Activated naive CD4-positive, alpha-beta T cell treated with anti-CD3 and anti-CD28 coated beads for 36 hours (primary cell): ENCODE measurements at regions not wholly inside any gene's neighbourhood (a gene's known extent, or its start where the extent isn't known, plus 50 kb on each side); places are given as distances from the start of the nearest gene placed in this dataset.
A peak's percentile ranks its signal among the peaks of the same experiment; 100 is the strongest.

ENCODE experiments used
- CTCF ChIA-PET: fragments of 350-600 bp; sonication (Branson Sonifier 250); formaldehyde crosslinking; loops from one replicate; lab custom pipeline; 2021; ENCODE audit warnings: antibody characterized with exemption; lab: Charles Lee
- DNase-seq: peaks from one replicate; pipeline ENCODE4 v3.0.0-alpha.2; 2020
- H3K27ac Mint-ChIP-seq: one replicate; pipeline ENCODE4 v1.8.0; 2021; ENCODE audit warnings: mild to moderate bottlenecking, mixed read lengths
- H3K27me3 Mint-ChIP-seq: one replicate; pipeline ENCODE4 v1.8.0; 2021; ENCODE audit warnings: low read depth, mixed read lengths
- H3K36me3 Mint-ChIP-seq: one replicate; pipeline ENCODE4 v1.8.0; 2021; ENCODE audit warnings: low read depth, mixed read lengths
- H3K4me1 Mint-ChIP-seq: one replicate; pipeline ENCODE4 v1.8.0; 2021; ENCODE audit warnings: low read depth, mixed read lengths
- H3K4me3 Mint-ChIP-seq: one replicate; pipeline ENCODE4 v1.8.0; 2021; ENCODE audit warnings: mild to moderate bottlenecking, moderate library complexity, mixed read lengths
- H3K9me3 Mint-ChIP-seq: one replicate; pipeline ENCODE4 v1.8.0; 2021; ENCODE audit warnings: mixed read lengths
- intact Hi-C: fragments of 100-400 bp; cut with micrococcal nuclease; formaldehyde crosslinking; loops from one replicate; pipeline ENCODE4 v1.15.1; 2023

DNA sequence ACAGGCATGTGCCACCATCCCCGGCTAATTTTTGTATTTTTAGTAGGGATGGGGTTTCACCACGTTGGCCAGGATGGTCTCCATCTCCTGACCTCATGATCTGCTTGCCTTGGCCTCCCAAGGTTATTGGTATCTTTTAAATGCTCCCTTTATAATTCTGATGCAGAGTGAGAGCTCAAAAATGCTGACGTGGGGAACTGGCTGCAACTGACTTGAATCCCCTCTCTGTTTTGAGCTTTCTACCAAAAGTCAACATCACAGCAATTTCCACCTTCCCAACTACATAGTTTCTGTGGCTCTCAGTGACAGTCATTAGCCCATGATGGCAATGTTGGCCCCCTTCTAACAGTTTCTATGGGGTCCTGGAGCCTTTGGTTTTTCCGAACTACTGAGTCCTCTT, 268.2 kb upstream of the FOXD3 start:
- intact Hi-C loops, result loop anchor here (10.0 kb wide), 1 partner anchor 361 kb away; no protein-coding TSS in a partner anchor
- Mint-ChIP-seq H3K9me3 (no peaks in the 10 kb centered on the region), H3K27ac (no peak overlapping the region), H3K4me1 (no peaks in the 10 kb centered on the region), H3K36me3 (no peaks in the 10 kb centered on the region), H3K27me3 (peaks cover 9% of the 10 kb centered on the region), H3K4me3 (no peak overlapping the region)
- DNase-seq, result no peak
- CTCF ChIA-PET, result no interaction called here

DNA sequence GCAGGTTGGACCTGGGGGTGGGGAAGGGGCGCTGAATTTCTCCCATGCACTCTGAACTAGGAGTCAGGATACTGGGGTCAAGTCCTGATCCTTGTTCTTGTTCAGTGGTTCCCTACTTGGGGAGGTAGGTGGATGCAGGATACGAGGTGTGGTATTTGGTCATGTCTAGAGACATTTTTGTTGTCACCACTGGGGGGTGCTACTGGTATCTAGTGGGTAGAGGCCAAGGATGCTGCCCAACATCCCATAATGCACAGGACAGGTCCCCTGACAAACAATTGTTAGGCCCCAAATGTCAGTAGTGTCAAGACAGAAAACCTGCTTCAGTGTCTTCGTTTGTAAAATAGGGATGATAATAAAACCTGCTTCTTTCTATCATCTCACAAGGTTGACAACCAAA, 259.0 kb upstream of the FOXD3 start:
- DNase-seq, result peak; percentile 18
- no peaks in the 10 kb centered on the region for H3K36me3 Mint-ChIP-seq
- no peaks in the 10 kb centered on the region for H3K4me1 Mint-ChIP-seq
- H3K4me3 Mint-ChIP-seq, result no peak overlapping the region
- H3K27ac Mint-ChIP-seq, result no peak overlapping the region
- H3K9me3 Mint-ChIP-seq, result no peaks in the 10 kb centered on the region
- peaks cover 1% of the 10 kb centered on the region for H3K27me3 Mint-ChIP-seq
- CTCF ChIA-PET, result no interaction called here
- intact Hi-C loops, result no loop called here

DNA sequence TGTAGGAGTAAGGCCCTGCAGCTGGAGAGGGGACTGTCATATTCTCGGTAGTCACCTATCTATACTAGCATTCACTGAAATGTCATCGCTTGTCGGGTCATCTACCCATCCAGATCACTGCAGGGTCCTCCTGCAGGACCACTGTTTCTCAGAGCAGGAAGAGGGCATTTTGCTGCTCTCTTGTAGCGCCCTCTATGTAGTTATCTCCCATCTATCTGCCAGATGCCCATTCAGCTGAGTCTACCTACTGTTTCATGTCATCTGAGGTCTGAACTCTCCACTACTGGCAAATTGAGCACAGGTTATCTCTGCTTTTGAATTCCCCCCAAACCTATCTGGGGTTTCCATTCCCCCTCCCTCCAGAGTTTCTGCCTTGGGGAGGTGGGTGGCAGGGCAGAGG, 258.2 kb upstream of the FOXD3 start:
- Mint-ChIP-seq H3K27me3 (peaks cover 1% of the 10 kb centered on the region), H3K4me1 (no peaks in the 10 kb centered on the region), H3K4me3 (no peak overlapping the region), H3K9me3 (no peaks in the 10 kb centered on the region), H3K36me3 (no peaks in the 10 kb centered on the region), H3K27ac (no peak overlapping the region)
- no peak for DNase-seq
- intact Hi-C loops, result no loop called here
- CTCF ChIA-PET, result no interaction called here

DNA sequence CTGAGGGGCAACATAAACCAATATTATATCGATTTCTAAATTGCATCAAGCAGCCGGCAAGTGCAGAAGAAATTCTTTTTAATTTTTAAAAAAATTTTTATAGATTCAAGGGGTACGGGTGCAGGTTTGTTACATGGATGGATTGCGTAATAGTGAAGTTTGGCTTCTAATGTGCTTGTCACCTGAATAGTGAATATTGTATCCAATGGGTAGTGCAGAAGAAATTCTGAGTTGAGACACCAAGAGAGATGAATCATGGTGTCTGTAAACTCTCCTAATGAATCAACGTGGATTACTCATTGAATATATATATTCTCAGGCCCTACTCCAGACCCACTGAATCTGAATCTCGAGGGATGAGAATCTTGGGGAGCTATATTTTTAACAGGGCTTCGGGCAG, 253.7 kb upstream of the FOXD3 start:
- Mint-ChIP-seq H3K27ac (no peak overlapping the region), H3K9me3 (no peaks in the 10 kb centered on the region), H3K4me3 (no peak overlapping the region), H3K27me3 (peaks cover 16% of the 10 kb centered on the region), H3K4me1 (no peaks in the 10 kb centered on the region), H3K36me3 (no peaks in the 10 kb centered on the region)
- CTCF ChIA-PET, result no interaction called here
- no peak for DNase-seq
- intact Hi-C loops, result no loop called here

DNA sequence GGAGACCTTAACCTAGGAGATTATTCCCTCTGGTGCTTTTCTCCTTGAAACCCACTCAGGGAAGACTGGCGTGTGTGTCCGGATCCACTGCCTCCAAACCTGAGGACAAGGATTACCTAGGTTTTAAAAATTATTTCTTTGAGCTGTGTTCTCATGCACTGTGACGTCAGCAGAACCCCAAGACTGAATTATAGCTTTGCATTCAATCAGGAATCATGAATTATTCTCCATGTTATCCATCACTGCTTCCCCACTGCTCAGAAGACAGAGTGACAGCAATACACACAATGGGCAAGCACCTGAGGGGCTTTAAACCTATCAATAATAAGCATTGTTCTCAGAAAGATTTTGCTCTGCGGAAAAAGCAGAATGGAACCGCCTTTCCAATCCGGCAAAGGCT, 253.2 kb upstream of the FOXD3 start:
- Mint-ChIP-seq H3K27me3 (peaks cover 17% of the 10 kb centered on the region), H3K4me3 (no peak overlapping the region), H3K4me1 (no peaks in the 10 kb centered on the region), H3K9me3 (no peaks in the 10 kb centered on the region), H3K36me3 (no peaks in the 10 kb centered on the region), H3K27ac (no peak overlapping the region)
- DNase-seq, result no peak
- CTCF ChIA-PET, result no interaction called here
- intact Hi-C loops, result no loop called here

DNA sequence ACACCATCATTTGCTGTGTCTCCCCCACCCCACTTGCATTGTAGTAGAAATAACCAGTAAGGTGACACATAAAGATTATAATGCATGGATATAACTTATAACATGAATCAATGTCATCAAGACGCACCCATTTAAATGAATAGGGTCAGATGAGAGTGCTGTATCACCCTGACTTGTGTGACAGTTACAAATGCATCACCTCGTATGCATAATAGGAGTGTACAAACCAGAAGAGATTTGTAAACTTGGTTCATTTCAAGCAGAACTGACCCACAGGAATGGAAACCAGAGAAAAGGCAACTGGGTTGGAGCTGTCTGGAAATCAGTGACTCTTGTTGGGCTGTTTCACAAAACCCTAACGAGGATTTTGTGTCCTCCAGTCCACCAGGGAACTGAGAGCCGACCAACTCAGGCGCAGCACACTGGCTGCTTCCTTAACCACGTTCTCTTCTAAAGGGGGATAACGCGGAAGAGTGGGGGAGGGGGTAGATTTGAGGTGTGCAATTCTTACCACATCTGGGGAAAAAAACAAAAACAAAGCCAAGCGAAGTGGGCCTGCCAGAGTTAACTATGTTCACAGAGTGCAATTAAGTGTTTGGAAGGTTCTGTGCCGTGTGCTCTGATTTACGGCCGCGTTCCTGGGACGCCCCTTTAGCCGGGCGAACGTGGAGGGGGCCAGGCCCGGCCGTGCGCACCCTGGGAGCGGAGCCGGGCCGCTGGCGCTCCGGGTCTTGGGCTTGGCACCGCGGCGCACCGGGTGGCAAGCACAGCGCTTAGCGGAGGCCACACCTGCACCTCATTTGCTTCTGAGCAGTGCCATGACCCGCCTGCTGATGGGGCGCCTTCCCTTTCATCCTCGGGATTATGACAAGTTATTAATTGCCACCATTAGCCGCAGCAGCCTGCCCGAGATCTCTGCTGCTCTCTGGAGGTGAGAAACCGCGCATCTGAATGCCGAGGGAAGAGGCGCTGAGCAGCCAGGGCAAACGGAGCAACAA, 248.8 kb upstream of the FOXD3 start:
- no peak for DNase-seq
- Mint-ChIP-seq H3K4me1 (no peaks in the 10 kb centered on the region), H3K4me3 (no peak overlapping the region), H3K27ac (no peak overlapping the region), H3K9me3 (no peaks in the 10 kb centered on the region), H3K27me3 (peaks cover 32% of the 10 kb centered on the region), H3K36me3 (no peaks in the 10 kb centered on the region)
- intact Hi-C loops, result no loop called here
- CTCF ChIA-PET, result no interaction called here

DNA sequence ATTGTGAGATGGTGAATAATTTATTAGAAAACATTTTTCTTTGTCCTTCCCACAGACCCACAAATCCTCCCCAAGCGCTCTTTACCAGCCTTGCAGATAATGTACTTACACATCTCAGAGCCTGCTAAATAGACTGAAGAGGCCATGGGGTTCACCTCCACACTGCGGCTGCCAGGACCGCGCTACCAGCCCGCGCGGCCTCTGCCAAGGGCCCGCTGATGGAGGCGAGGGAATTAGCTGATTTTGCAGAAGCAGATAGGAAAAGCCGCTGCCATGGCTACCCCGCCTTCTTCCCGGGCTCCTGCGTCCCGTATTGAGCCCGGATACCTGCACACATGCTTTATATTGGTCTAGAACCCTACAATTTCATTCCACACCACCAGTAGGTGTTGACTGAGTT, 248.0 kb upstream of the FOXD3 start:
- Mint-ChIP-seq H3K36me3 (no peaks in the 10 kb centered on the region), H3K27me3 (peaks cover 32% of the 10 kb centered on the region), H3K27ac (no peak overlapping the region), H3K4me1 (no peaks in the 10 kb centered on the region), H3K9me3 (no peaks in the 10 kb centered on the region), H3K4me3 (no peak overlapping the region)
- CTCF ChIA-PET, result no interaction called here
- no peak for DNase-seq
- intact Hi-C loops, result no loop called here

DNA sequence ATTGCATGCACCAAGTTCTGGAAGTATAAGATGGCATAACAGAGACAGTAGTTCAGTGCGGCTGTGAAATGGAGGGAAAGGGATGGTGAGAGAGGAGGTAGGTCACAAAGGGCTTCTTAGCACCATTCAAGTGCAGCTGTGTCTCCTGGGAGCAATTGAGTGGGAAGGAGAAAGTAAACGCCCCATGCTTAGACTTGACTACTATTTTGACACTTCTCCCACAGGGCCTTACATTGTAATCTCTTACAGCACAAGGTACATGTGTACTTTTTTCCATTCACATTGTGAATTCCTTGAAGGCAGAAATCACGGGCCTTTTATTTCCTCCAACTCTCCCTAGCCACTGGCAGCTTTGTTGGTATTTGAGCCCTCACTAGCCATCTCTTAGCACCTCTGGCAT, 239.6 kb upstream of the FOXD3 start:
- no peaks in the 10 kb centered on the region for H3K9me3 Mint-ChIP-seq
- intact Hi-C loops, result no loop called here
- DNase-seq, result no peak
- H3K36me3 Mint-ChIP-seq, result no peaks in the 10 kb centered on the region
- peaks cover 16% of the 10 kb centered on the region for H3K27me3 Mint-ChIP-seq
- H3K4me1 Mint-ChIP-seq, result no peaks in the 10 kb centered on the region
- H3K27ac Mint-ChIP-seq, result no peak overlapping the region
- CTCF ChIA-PET, result no interaction called here
- no peak overlapping the region for H3K4me3 Mint-ChIP-seq

DNA sequence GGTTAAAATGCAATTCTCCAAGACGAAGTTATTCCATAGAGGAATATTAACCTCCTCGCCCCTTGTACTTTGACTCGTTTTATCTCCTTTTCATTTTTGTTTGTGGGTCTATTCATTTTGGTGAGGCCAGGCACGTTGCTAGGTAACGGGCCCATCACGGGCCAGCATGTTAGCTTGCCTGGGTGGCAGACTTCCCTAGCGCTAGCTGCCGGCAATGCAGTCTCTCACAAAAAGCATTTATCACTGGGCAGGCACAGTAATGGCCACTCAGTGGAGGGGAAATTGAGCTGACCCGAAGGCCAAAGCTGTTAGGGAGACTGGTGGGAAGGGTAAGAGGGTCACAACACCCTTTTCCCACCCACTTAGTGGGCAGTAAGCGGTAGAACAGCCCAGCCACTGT, 234.4 kb upstream of the FOXD3 start:
- no peak for DNase-seq
- Mint-ChIP-seq H3K4me3 (no peak overlapping the region), H3K36me3 (no peaks in the 10 kb centered on the region), H3K4me1 (no peaks in the 10 kb centered on the region), H3K27me3 (peaks cover 15% of the 10 kb centered on the region), H3K9me3 (no peaks in the 10 kb centered on the region), H3K27ac (no peak overlapping the region)
- intact Hi-C loops, result no loop called here
- CTCF ChIA-PET, result no interaction called here

DNA sequence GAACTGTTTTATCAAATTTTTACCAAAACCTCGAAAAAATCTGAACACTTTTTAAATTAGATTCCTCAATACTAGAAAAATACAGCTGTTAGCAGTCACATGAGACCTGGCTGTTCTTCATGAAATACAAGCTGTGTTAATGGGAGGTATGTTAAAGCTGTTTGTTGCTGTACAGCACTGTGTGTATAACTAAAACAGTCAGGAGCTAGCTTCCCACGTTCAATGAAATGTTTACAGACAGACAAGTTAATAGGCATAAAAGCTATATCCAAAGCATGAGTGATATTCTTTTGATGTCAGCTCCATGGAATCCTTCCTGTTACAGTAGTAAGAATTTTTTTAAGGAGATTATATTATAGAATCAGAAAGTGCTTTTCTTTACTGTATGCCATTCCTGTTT, 223.2 kb upstream of the FOXD3 start:
- Mint-ChIP-seq H3K27me3 (peaks cover 3% of the 10 kb centered on the region), H3K4me3 (no peak overlapping the region), H3K9me3 (no peaks in the 10 kb centered on the region), H3K36me3 (no peaks in the 10 kb centered on the region), H3K27ac (no peak overlapping the region), H3K4me1 (no peaks in the 10 kb centered on the region)
- no peak for DNase-seq
- CTCF ChIA-PET, result interaction anchor here (0.6 kb wide), 3 partner anchors 173 to 473 kb away, joined by 3 to 6 read pairs (median 4); no protein-coding TSS in a partner anchor
- intact Hi-C loops, result no loop called here

DNA sequence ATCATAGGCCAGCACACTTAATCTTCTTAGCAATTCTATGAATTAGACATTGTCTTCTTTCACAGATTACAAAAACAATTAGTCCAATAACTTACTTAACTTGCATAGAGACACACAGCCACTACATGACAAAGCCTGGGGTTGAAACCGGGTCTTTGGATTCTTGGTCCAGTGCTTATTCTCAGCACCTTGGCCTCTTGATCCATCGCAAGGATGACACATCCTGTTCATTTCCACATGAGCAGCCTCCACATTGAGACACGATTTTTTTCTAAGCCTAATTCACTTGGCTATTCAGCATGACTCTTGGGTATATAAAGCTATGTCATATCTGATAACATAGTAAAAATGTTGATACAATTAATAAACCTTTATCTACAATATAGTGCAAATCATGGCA, 221.0 kb upstream of the FOXD3 start:
- Mint-ChIP-seq H3K27ac (no peak overlapping the region), H3K27me3 (peaks cover 6% of the 10 kb centered on the region), H3K4me3 (no peak overlapping the region), H3K4me1 (no peaks in the 10 kb centered on the region), H3K9me3 (no peaks in the 10 kb centered on the region), H3K36me3 (no peaks in the 10 kb centered on the region)
- CTCF ChIA-PET, result no interaction called here
- no peak for DNase-seq
- intact Hi-C loops, result no loop called here

DNA sequence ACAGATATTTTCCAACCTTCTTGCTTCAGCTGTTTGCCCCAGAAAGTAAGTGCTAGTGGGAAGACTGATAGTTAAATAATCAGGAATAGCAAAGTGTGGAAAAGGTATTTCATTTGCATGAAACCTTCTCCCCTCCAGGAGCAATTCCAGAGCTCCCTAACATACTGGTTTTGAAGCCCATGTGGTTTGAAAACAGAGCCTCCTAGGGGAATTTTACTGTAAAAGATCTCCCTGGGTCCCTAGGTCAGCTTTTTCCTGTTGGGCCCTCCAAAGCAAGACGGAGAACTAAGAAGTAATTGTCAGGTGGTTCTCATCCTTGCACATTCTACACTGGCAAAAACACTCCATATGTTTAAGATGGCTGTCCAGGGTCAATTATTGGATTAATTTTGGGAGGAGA, 218.7 kb upstream of the FOXD3 start:
- no peaks in the 10 kb centered on the region for H3K4me1 Mint-ChIP-seq
- no peak overlapping the region for H3K4me3 Mint-ChIP-seq
- intact Hi-C loops, result no loop called here
- no peaks in the 10 kb centered on the region for H3K36me3 Mint-ChIP-seq
- CTCF ChIA-PET, result interaction anchor here (1.4 kb wide), 1 partner anchor 22 kb away, joined by 4 read pairs; no protein-coding TSS in a partner anchor
- H3K27me3 Mint-ChIP-seq, result peaks cover 7% of the 10 kb centered on the region
- DNase-seq, result no peak
- no peaks in the 10 kb centered on the region for H3K9me3 Mint-ChIP-seq
- no peak overlapping the region for H3K27ac Mint-ChIP-seq

DNA sequence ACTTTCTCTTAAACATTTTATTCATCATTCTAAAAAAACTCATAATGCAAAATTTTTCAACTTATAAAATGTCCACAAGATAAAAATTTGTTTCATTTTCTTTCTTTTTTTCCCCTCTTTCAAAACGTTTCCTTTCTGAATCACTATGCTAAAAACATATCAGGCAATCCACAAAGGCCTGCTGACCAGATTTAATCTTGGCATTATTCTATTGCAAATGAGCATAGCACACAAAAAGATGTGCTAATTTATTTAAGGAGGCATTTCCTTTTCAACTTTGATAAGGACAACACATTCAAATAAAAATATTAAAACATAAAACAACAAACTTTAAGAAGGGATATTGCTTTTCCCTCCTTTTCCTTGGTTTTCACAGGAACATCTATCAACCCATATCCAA, 215.3 kb upstream of the FOXD3 start:
- Mint-ChIP-seq H3K36me3 (no peaks in the 10 kb centered on the region), H3K9me3 (no peaks in the 10 kb centered on the region), H3K27me3 (peaks cover 13% of the 10 kb centered on the region), H3K4me3 (no peak overlapping the region), H3K4me1 (no peaks in the 10 kb centered on the region), H3K27ac (no peak overlapping the region)
- intact Hi-C loops, result no loop called here
- CTCF ChIA-PET, result no interaction called here
- no peak for DNase-seq
